ENCODE measurements at regions not wholly inside any gene's neighbourhood (a gene's known extent, or its start where the extent isn't known, plus 50 kb on each side); places are given as distances from the start of the nearest gene placed in this dataset.

- no peak for DNase-seq
Observed at GRCh38 chr4:157961229-157961990, 211.4 kb downstream of the GASK1B start.

- no peak for DNase-seq
Observed at GRCh38 chr4:157957905-157958304, 214.9 kb downstream of the GASK1B start.

GRCh38 chr4:157942017-157942416 lies 230.8 kb downstream of the GASK1B start:
- DNase-seq, result no peak

DNA sequence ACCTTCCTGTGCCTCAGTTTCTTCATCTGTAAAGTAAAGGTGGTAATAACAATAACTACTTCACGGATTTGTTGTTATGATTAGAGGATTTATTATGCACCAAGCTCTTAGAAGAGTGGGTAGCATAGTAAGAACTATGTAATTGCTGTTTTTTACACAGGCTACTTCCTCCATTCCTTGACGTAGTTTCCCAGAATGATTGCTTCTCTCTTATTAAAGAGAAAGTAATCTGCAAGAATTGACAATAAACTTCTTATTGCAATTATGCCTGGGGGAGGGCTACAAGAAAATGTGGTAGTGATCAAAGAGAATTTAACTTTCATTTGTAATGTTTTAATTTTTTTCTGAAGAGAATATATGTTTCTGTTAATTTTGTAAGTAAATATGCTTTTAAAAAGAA lies 238.7 kb downstream of the GASK1B start:
- DNase-seq, result no peak

- DNase-seq, result no peak
Observed at GRCh38 chr4:157932936-157933335, 239.9 kb downstream of the GASK1B start.

DNA sequence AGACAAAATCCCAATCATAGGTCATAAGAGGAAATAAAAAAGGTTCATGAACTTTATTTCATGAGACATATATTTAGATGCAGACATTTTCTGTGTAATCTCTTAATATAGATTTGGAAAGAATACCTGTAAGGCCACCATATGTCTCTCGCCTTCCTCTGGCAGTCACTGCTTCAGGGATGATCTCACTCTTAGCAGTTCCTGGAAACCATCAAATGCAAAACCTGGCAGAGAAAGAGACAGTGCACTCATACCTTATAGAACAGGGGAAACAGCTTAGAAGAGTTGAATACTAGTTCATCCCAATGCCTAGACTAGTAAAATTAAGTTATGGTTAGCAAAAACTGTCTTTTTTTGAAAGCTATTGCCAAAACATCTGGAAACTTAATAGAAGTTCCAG lies 243.3 kb downstream of the GASK1B start:
- DNase-seq, result no peak

- DNase-seq, result no peak
Observed at GRCh38 chr4:157918036-157918832, 254.6 kb downstream of the GASK1B start.

DNA sequence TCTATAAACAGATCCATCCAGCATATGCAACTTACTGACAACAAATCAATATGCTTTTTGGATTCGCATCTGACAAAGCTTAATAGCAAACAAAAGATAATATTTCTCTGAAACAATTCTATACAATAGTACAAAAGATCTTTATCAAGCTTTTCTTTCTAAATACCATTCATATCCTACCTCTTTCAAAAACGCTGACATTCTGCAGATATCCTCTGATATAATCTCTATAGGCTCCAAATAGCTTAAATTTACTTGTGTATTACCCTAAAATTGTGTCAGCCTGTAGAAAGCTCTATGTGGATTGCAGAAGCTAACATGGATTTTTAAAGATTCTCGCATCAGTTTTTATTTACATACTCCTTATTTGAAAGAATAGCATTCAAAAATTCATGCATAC lies 260.6 kb downstream of the GASK1B start:
- DNase-seq, result no peak

DNA sequence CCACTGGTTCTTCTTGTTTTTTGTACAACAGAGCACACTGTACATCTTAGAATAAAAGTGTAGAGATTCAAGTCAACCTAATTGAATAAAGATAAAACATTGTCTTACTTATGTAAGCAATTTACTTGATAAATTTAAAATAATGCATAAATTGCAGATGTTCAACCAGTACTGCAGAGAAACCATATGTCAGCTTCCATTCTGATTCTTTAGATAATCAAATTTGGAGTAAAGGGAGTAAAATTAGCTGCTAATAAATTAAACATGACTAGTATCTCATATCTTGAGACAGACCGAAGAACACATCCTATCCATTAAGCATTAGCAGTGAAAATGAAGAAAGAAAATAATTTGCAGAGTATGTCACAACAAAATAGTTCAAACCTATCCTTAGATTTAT lies 261.2 kb downstream of the GASK1B start:
- DNase-seq, result no peak

DNA sequence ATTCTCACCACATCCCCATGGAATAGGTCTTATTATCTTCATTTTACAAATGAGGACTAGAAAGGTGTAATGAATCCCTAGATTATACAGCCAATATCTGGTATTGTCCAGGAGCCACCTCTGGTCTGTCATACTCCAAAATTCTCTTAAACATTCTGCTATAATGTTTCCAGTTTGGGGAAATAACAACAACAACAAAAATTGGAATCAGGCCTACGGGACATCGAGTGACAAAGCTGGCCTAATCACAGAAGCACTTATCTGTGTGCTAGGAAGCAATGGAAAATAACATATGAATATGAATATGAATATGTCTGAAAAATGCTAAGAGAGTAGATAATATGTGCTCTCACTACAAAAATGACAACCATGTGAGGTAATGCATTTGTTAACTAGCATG lies 264.1 kb downstream of the GASK1B start:
- no peak for DNase-seq

DNA sequence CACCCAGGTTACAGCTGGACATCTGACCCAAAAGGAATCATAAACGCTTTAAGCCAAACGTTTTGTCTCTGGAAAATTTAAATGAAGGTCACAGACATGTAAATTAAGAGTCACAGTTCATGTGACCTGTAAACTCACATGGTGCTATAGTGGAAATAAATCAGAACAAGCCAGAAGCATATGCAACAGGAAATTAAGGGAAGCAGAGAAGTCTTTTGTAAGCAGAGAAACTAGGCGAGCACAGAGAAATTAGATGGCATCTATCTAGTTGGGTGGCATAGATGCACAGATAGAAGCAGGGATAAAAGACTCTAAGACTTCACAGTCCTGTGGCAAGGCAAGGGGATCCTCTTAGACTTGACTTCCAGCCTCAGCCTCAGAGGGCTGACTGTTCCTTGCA lies 264.8 kb downstream of the GASK1B start:
- DNase-seq, result no peak

GRCh38 chr4:157907226-157907946 lies 265.4 kb downstream of the GASK1B start:
- DNase-seq, result no peak

GRCh38 chr4:157898836-157899605 lies 273.8 kb downstream of the GASK1B start:
- DNase-seq, result no peak

DNA sequence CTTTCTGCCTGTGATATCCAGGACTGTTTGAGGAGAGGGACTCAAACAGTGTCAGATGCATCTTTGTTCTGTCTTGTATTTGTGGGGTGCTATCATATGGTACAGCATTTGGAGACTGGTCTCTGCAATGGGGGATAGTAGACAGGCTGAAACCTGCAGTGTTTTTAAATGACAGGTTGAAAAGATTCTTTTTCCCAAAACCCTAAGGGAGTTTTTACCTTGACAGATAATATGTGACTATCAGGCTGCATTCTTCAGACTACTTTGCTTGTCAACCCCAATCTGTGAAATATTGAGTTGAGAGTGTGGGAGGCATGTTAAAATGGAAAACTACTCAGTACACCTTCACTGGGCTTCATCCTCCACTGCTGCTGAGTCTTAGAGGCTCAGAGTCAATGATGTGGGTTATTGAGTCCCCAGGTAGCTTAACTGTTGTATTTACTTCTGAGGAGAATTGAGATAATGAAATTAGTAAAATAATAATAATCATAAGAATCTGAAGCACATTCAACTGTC lies 274.9 kb downstream of the GASK1B start:
- DNase-seq, result no peak

GRCh38 chr4:157896726-157897125 lies 276.1 kb downstream of the GASK1B start:
- DNase-seq, result no peak

DNA sequence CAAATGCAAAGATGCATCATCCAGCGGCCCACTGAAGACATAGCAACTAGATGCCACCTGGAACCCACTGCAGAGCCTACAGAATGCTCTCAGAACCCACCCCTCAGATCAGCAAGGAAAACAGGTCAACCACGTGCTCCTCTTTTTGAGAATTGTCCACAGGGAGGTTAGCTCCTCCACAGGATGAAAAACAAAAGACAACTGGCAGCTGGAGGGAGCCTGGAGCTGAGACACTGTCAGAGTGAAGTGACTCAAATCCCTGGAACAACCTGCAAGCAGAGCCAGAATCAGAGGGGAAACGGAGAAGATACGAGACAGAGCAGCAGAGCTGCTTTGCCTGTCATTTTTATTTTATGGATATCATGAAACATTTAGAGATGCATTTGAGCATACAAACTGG lies 277.6 kb downstream of the GASK1B start:
- no peak for DNase-seq

DNA sequence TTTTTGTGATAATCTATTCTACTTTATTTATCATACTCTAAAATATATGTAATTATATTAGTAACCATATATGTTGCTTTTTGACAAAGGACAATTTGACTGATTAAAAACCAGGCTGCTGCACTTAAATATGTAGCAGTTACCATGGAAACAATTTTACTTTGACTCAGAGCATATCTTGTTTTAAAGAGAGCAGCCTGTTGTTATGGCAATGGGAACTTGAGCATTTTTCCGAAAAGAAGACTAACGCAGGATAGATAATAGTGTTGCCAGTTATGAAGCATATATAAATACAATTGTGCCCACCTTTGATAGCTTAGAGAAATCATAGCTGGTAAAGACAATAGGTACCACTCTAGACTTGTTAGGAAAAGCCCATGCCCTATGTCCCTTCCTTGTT lies 283.0 kb downstream of the GASK1B start:
- no peak for DNase-seq

DNA sequence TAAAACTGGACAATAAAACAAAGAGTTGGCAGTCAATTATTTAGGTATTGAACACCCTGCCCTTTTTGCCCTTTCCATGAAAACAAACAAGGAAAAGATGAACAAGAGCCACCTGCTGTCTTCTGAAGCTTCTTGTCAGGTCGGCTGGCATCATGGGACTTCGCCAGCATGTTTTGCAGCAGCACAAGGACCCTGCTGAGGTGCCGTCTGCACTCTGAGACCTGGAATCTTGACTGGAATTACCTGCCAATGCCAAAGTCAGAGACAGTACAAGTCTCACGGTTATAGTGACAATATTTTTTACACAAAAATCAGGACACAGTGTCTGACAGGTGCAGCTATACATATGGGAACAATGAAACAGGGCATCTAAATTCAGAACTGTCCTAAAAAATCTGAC lies 284.5 kb downstream of the GASK1B start:
- DNase-seq, result no peak

DNA sequence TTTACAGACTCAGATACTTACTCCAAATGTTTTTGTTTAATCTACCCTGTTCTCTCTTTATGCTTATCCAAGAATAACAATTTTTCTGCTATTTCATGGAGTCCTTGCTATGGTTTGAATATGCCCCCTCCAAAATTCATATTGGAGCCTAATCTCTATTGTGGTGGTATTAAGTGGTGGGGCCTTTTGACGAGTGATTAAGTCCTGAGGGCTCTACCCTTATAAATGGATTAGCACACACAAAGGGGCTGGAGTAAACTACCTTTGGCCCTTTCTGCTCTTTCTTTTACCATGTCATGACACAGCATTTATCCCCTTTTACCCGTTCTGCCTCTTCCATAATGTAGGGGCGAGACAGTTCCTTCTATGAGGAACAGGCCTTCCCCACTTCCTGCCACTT lies 285.5 kb downstream of the GASK1B start:
- no peak for DNase-seq

GRCh38 chr4:157886645-157887044 lies 286.2 kb downstream of the GASK1B start:
- no peak for DNase-seq

GRCh38 chr4:157885811-157886210 lies 287.0 kb downstream of the GASK1B start:
- DNase-seq, result no peak

DNA sequence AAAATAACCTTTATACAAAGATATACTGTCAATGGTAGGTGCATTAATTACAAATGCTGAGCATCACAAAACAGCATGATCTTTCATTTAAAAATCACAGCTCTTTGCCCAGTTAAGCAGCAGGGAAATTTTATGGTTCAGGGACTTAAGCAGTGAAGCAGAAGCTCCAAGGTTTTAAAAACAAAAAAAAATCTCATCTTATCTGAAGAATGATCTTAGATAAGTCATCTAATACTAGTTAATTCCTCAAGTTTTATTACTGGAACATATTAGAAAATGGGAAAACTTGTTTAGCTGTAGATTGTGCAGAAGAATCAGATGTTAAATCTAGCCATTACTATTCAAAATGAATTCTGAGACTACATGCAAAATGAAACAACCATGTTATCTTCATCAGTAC lies 289.9 kb downstream of the GASK1B start:
- DNase-seq, result no peak

DNA sequence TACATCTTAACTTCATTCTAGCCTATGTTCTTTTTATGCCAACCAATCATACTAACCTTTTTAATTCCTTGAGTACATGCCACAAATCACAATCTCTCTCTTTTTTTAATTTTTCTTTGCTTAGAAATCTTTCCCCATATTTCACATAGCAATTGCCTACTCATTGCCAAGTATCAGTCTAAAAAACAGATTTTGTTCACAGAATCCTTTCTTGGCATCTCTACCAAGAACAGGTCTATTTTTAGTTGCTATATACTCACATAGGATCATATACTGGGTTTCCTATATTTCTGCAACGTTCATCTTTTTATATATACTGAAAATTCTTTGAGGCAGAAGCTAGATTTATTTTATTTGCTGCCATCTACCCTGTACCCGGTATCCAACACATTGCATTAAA lies 292.1 kb downstream of the GASK1B start:
- no peak for DNase-seq
